Stimulated activated CD8-positive, alpha-beta memory T cell treated with anti-CD3 and anti-CD28 coated beads, Interleukin-15, amount 100 ng/mL, for 1 hour (primary cell): ENCODE measurements at regions not wholly inside any gene's neighbourhood (a gene's known extent, or its start where the extent isn't known, plus 50 kb on each side); places are given as distances from the start of the nearest gene placed in this dataset.

Experiments
- DNase-seq: peaks from one replicate; pipeline ENCODE4 v3.0.0-alpha.2; 2020; ENCODE audit warnings: low read depth

GRCh38 chr13:30031488-30031887 is 181.1 kb upstream of the UBL3 start:
- DNase-seq, result no peak

- no peak for DNase-seq
Observed at GRCh38 chr13:30030141-30030750, 179.8 kb upstream of the UBL3 start.

GRCh38 chr13:30027569-30028455 is 177.4 kb upstream of the UBL3 start:
- DNase-seq, result no peak

GRCh38 chr13:30026909-30027308 is 176.5 kb upstream of the UBL3 start:
- DNase-seq, result no peak

GRCh38 chr13:30026093-30026492 is 175.7 kb upstream of the UBL3 start:
- DNase-seq, result no peak

GRCh38 chr13:30025351-30025750 is 174.9 kb upstream of the UBL3 start:
- no peak for DNase-seq

GRCh38 chr13:30024125-30024865 is 173.9 kb upstream of the UBL3 start:
- no peak for DNase-seq

- DNase-seq, result no peak
Observed at GRCh38 chr13:30023196-30023895, 172.9 kb upstream of the UBL3 start.

GRCh38 chr13:30022796-30023195 is 172.4 kb upstream of the UBL3 start:
- DNase-seq, result no peak

GRCh38 chr13:30022256-30022655 is 171.8 kb upstream of the UBL3 start:
- no peak for DNase-seq

- no peak for DNase-seq
Observed at GRCh38 chr13:30021611-30022010, 171.2 kb upstream of the UBL3 start.

- DNase-seq, result no peak
Observed at GRCh38 chr13:30020726-30021312, 170.4 kb upstream of the UBL3 start.

GRCh38 chr13:30019648-30020626 is 169.5 kb upstream of the UBL3 start:
- no peak for DNase-seq

- DNase-seq, result no peak
Observed at GRCh38 chr13:30017880-30018279, 167.5 kb upstream of the UBL3 start.

GRCh38 chr13:30016398-30016797 is 166.0 kb upstream of the UBL3 start:
- no peak for DNase-seq

GRCh38 chr13:30009411-30009810 is 159.0 kb upstream of the UBL3 start:
- DNase-seq, result no peak

- DNase-seq, result no peak
Observed at GRCh38 chr13:30006246-30006645, 155.8 kb upstream of the UBL3 start.

- no peak for DNase-seq
Observed at GRCh38 chr13:30004204-30004603, 153.8 kb upstream of the UBL3 start.

- no peak for DNase-seq
Observed at GRCh38 chr13:30002577-30002976, 152.2 kb upstream of the UBL3 start.

- no peak for DNase-seq
Observed at GRCh38 chr13:30000370-30000765, 150.0 kb upstream of the UBL3 start.
